ENCODE measurements at regions not wholly inside any gene's neighbourhood (a gene's known extent, or its start where the extent isn't known, plus 50 kb on each side); places are given as distances from the start of the nearest gene placed in this dataset.
"Not testable (repeated sequence)": the region's sequence is repeated elsewhere in the genome, so short reads cannot be mapped to it uniquely, and the experiment has no call there.

- no peak for DNase-seq
These were observed 56.4 kb downstream of the FOXF2 start for GRCh38 chr6:1445650-1446330.

GRCh38 chr6:1449896-1450295 lies 60.5 kb downstream of the FOXF2 start:
- no peak for DNase-seq

GRCh38 chr6:1453024-1453423 lies 63.6 kb downstream of the FOXF2 start:
- no peak for DNase-seq

- not testable (repeated sequence) for DNase-seq
These were observed 67.4 kb downstream of the FOXF2 start for GRCh38 chr6:1456816-1457215.

- no peak for DNase-seq
These were observed 71.8 kb downstream of the FOXF2 start for GRCh38 chr6:1461207-1461606.

GRCh38 chr6:1461736-1462135 lies 72.4 kb downstream of the FOXF2 start:
- DNase-seq, result no peak

- DNase-seq, result no peak
These were observed 73.9 kb downstream of the FOXF2 start for GRCh38 chr6:1463275-1463674.

GRCh38 chr6:1463751-1464426 lies 74.5 kb downstream of the FOXF2 start:
- no peak for DNase-seq

- no peak for DNase-seq
These were observed 75.5 kb downstream of the FOXF2 start for GRCh38 chr6:1464781-1465370.

- DNase-seq, result no peak
These were observed 78.8 kb downstream of the FOXF2 start for GRCh38 chr6:1468126-1468525.

- DNase-seq, result no peak
These were observed 80.7 kb downstream of the FOXF2 start for GRCh38 chr6:1470040-1470439.

- no peak for DNase-seq
These were observed 83.3 kb downstream of the FOXF2 start for GRCh38 chr6:1472643-1473042.

- no peak for DNase-seq
These were observed 83.8 kb downstream of the FOXF2 start for GRCh38 chr6:1473166-1473565.

- no peak for DNase-seq
These were observed 84.2 kb downstream of the FOXF2 start for GRCh38 chr6:1473598-1473997.

GRCh38 chr6:1474205-1474604 lies 84.8 kb downstream of the FOXF2 start:
- DNase-seq, result no peak

- DNase-seq, result no peak
These were observed 85.8 kb downstream of the FOXF2 start for GRCh38 chr6:1475174-1475573.

- DNase-seq, result no peak
These were observed 88.2 kb downstream of the FOXF2 start for GRCh38 chr6:1477432-1478090.

GRCh38 chr6:1478163-1478826 lies 88.9 kb downstream of the FOXF2 start:
- not testable (repeated sequence) for DNase-seq

- DNase-seq, result no peak
These were observed 89.7 kb downstream of the FOXF2 start for GRCh38 chr6:1479095-1479494.

GRCh38 chr6:1479601-1480221 lies 90.3 kb downstream of the FOXF2 start:
- DNase-seq, result no peak

- no peak for DNase-seq
These were observed 91.9 kb downstream of the FOXF2 start for GRCh38 chr6:1481286-1481685.

- no peak for DNase-seq
These were observed 93.2 kb downstream of the FOXF2 start for GRCh38 chr6:1482381-1483166.

All from CD4-positive, alpha-beta T cell treated with Interleukin-12 subunit alpha and Interleukin-12 subunit beta, for 1 hour (primary cell).